WTC11 (cell line): ENCODE measurements at regions not wholly inside any gene's neighbourhood (a gene's known extent, or its start where the extent isn't known, plus 50 kb on each side); places are given as distances from the start of the nearest gene placed in this dataset.

Experiments used
- ATAC-seq: fragments of 200-7000 bp; cut with Tn5 transposase; 2 replicates; pipeline ENCODE4 v1.10.0; 2021; ENCODE audit warnings: mild to moderate bottlenecking, moderate library complexity
- CTCF ChIA-PET: fragments of 300-600 bp; sonication (Branson Sonifier 250); formaldehyde crosslinking; loops from one replicate; lab custom pipeline; 2021; ENCODE audit warnings: antibody characterized with exemption; lab: Charles Lee
- POLR2A ChIA-PET: fragments of 350-600 bp; sonication (Branson Sonifier 250); formaldehyde crosslinking; loops from one replicate; lab custom pipeline; 2021; ENCODE audit warnings: antibody characterized with exemption; lab: Charles Lee
- DNase-seq: peaks from one replicate; pipeline ENCODE4 v3.0.0; 2021; ENCODE audit warnings: low spot score
- H3K27ac Mint-ChIP-seq: 2 replicates; pipeline ENCODE4 v1.8.0; 2021; ENCODE audit warnings: mixed read lengths
- H3K27me3 Mint-ChIP-seq: 2 replicates; pipeline ENCODE4 v1.8.0; 2021; ENCODE audit warnings: low read depth, mild to moderate bottlenecking, moderate library complexity, mixed read lengths
- H3K36me3 Mint-ChIP-seq: 2 replicates; pipeline ENCODE4 v1.8.0; 2021; ENCODE audit warnings: mixed read lengths
- H3K4me1 Mint-ChIP-seq: 2 replicates; pipeline ENCODE4 v1.8.0; 2022; ENCODE audit warnings: mixed read lengths
- H3K4me3 Mint-ChIP-seq: 2 replicates; pipeline ENCODE4 v1.8.0; 2021; ENCODE audit warnings: mild to moderate bottlenecking, moderate library complexity, mixed read lengths
- H3K9me3 Mint-ChIP-seq: 2 replicates; pipeline ENCODE4 v1.8.0; 2021; ENCODE audit warnings: mixed read lengths
- AR ChIP-seq: fragments of 250-450 bp; sonication (Bioruptor Pico); IDR thresholded peaks from 2 replicates; pipeline ENCODE4 v1.9.0; 2021; ENCODE audit warnings: mild to moderate bottlenecking
- ARID4B ChIP-seq: sonication (generic); formaldehyde crosslinking; IDR thresholded peaks from 2 replicates; pipeline ENCODE4 v1.8.0; 2023; ENCODE audit warnings: missing genetic modification reagents, mild to moderate bottlenecking, borderline replicate concordance
- ESRRA ChIP-seq: sonication (generic); formaldehyde crosslinking; IDR thresholded peaks from 2 replicates; pipeline ENCODE4 v1.8.1; 2022; ENCODE audit warnings: mild to moderate bottlenecking, missing genetic modification reagents, borderline replicate concordance
- ETV6 ChIP-seq: sonication (generic); formaldehyde crosslinking; IDR thresholded peaks from 2 replicates; pipeline ENCODE4 v1.8.1; 2022; ENCODE audit warnings: mild to moderate bottlenecking, missing genetic modification reagents
- NFE2L1 ChIP-seq: sonication (generic); formaldehyde crosslinking; IDR thresholded peaks from 2 replicates; pipeline ENCODE4 v1.8.1; 2023; ENCODE audit warnings: missing genetic modification reagents
- PRDM15 ChIP-seq: sonication (generic); formaldehyde crosslinking; IDR thresholded peaks from 2 replicates; pipeline ENCODE4 v1.8.0; 2022; ENCODE audit warnings: missing genetic modification reagents
- SP1 ChIP-seq: sonication (generic); formaldehyde crosslinking; conservative IDR thresholded peaks from 2 replicates; pipeline ENCODE4 v1.8.1; 2022; ENCODE audit warnings: missing genetic modification reagents
- TP53 ChIP-seq: sonication (generic); formaldehyde crosslinking; IDR thresholded peaks from 2 replicates; pipeline ENCODE4 v1.8.1; 2023; ENCODE audit warnings: mild to moderate bottlenecking, missing genetic modification reagents
- ZNF416 ChIP-seq: fragments of 250-450 bp; sonication (Bioruptor Pico); IDR thresholded peaks from 2 replicates; pipeline ENCODE4 v1.9.0; 2021; ENCODE audit warnings: mild to moderate bottlenecking, inconsistent platforms
- ZNF423 ChIP-seq: fragments of 250-450 bp; sonication (Bioruptor Pico); IDR thresholded peaks from 2 replicates; pipeline ENCODE4 v2.1.2; 2022; ENCODE audit warnings: mild to moderate bottlenecking, moderate library complexity
- TF ChIP-seq, protein P1 (sequence below): sonication (generic); formaldehyde crosslinking; IDR thresholded peaks from 2 replicates; pipeline ENCODE4 v1.8.0; 2022; ENCODE audit warnings: mild to moderate bottlenecking, missing genetic modification reagents
- TF ChIP-seq, protein P2 (sequence below): fragments of 250-450 bp; sonication (Bioruptor Pico); IDR thresholded peaks from 2 replicates; pipeline ENCODE4 v1.8.0; 2021; ENCODE audit warnings: mild to moderate bottlenecking

GRCh38 chr14:61193476-61193875 is 87.7 kb downstream of the TMEM30B start:
- TF ChIP-seq TP53 (CRISPR knock-in tag) = no peak
- TF ChIP-seq ETV6 (CRISPR knock-in tag) = no peak
- no peak for TF ChIP-seq AR
- no peak for TF ChIP-seq SP1
- TF ChIP-seq, protein P1, sequence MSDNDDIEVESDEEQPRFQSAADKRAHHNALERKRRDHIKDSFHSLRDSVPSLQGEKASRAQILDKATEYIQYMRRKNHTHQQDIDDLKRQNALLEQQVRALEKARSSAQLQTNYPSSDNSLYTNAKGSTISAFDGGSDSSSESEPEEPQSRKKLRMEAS = no peak
- TF ChIP-seq, protein P2, sequence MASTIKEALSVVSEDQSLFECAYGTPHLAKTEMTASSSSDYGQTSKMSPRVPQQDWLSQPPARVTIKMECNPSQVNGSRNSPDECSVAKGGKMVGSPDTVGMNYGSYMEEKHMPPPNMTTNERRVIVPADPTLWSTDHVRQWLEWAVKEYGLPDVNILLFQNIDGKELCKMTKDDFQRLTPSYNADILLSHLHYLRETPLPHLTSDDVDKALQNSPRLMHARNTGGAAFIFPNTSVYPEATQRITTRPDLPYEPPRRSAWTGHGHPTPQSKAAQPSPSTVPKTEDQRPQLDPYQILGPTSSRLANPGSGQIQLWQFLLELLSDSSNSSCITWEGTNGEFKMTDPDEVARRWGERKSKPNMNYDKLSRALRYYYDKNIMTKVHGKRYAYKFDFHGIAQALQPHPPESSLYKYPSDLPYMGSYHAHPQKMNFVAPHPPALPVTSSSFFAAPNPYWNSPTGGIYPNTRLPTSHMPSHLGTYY = no peak
- Mint-ChIP-seq H3K4me1 (peaks cover 16% of the 10 kb centered on the region), H3K27me3 (no peaks in the 10 kb centered on the region), H3K27ac (no peak overlapping the region), H3K4me3 (no peak overlapping the region), H3K9me3 (peaks cover 8% of the 10 kb centered on the region), H3K36me3 (no peaks in the 10 kb centered on the region)
- ChIA-PET CTCF (no interaction called here), POLR2A (no interaction called here)
- no peak for ATAC-seq
- DNase-seq = no peak

DNA sequence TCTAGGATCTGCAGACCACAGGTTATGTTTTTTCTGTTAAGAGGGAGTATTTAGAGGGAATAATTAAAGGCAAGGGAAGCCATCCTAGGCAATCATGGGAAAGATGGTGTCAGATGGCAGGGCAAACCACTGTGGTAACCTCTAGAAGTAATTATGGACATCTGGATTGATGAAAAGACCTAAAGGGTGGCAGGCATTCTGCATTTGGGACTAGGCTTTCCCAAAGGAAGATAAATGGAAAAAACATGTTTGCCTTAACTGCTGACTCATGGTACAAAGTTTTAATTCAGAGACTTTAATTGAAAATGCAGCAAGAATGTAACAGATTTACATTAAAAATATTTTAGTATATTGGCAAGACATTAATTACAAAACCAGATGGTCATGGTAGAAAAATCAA is 88.1 kb downstream of the TMEM30B start:
- Mint-ChIP-seq H3K4me1 (peaks cover 17% of the 10 kb centered on the region), H3K9me3 (peaks cover 8% of the 10 kb centered on the region), H3K4me3 (no peak overlapping the region), H3K36me3 (no peaks in the 10 kb centered on the region), H3K27me3 (no peaks in the 10 kb centered on the region)
- ChIA-PET POLR2A (no interaction called here), CTCF (no interaction called here)
- no peak for TF ChIP-seq ARID4B (CRISPR knock-in tag)
- no peak for TF ChIP-seq PRDM15 (CRISPR knock-in tag)
- TF ChIP-seq ZNF423 (CRISPR knock-in tag) = no peak
- no peak for TF ChIP-seq ESRRA (CRISPR knock-in tag)
- no peak for TF ChIP-seq NFE2L1 (CRISPR knock-in tag)
- TF ChIP-seq SP1 = no peak
- no peak for TF ChIP-seq ZNF416 (CRISPR knock-in tag)
- TF ChIP-seq, all 79 proteins: peak for 0
- no peak overlapping the region for H3K27ac Mint-ChIP-seq
- DNase-seq = no peak
- ATAC-seq = no peak
